Renal pelvis (tissue), 1 donor: ENCODE measurements at regions not wholly inside any gene's neighbourhood (a gene's known extent, or its start where the extent isn't known, plus 50 kb on each side); places are given as distances from the start of the nearest gene placed in this dataset.
"Not testable (repeated sequence)": the region's sequence is repeated elsewhere in the genome, so short reads cannot be mapped to it uniquely, and the experiment has no call there.

Experiments
- DNase-seq: peaks from one replicate; pipeline ENCODE4 v3.0.0-alpha.2; 2013

- no peak for DNase-seq
Measured at GRCh38 chr2:2663401-2664036, 332.4 kb upstream of the MYT1L start.

- no peak for DNase-seq
Measured at GRCh38 chr2:2662847-2663356, 331.8 kb upstream of the MYT1L start.

- DNase-seq: no peak
Measured at GRCh38 chr2:2662037-2662846, 331.2 kb upstream of the MYT1L start.

- DNase-seq: no peak
Measured at GRCh38 chr2:2660789-2661355, 329.8 kb upstream of the MYT1L start.

GRCh38 chr2:2657121-2657962, 326.3 kb upstream of the MYT1L start:
- DNase-seq: no peak

- no peak for DNase-seq
Measured at GRCh38 chr2:2656115-2657011, 325.3 kb upstream of the MYT1L start.

- no peak for DNase-seq
Measured at GRCh38 chr2:2655453-2656114, 324.5 kb upstream of the MYT1L start.

- peak; percentile 71 for DNase-seq
Measured at GRCh38 chr2:2653231-2653630, 322.2 kb upstream of the MYT1L start.

- no peak for DNase-seq
Measured at GRCh38 chr2:2650608-2651375, 319.7 kb upstream of the MYT1L start.

GRCh38 chr2:2649109-2650072, 318.3 kb upstream of the MYT1L start:
- DNase-seq: no peak

- DNase-seq: no peak
Measured at GRCh38 chr2:2648094-2648493, 317.0 kb upstream of the MYT1L start.

GRCh38 chr2:2647141-2647541, 316.1 kb upstream of the MYT1L start:
- no peak for DNase-seq

GRCh38 chr2:2646433-2647051, 315.5 kb upstream of the MYT1L start:
- DNase-seq: peak; percentile 54

- no peak for DNase-seq
Measured at GRCh38 chr2:2645162-2645855, 314.2 kb upstream of the MYT1L start.

GRCh38 chr2:2644751-2645150, 313.7 kb upstream of the MYT1L start:
- DNase-seq: not testable (repeated sequence)

- no peak for DNase-seq
Measured at GRCh38 chr2:2644040-2644439, 313.0 kb upstream of the MYT1L start.
